Stomach (tissue), 4 donors: ENCODE measurements at regions not wholly inside any gene's neighbourhood (a gene's known extent, or its start where the extent isn't known, plus 50 kb on each side); places are given as distances from the start of the nearest gene placed in this dataset.

ENCODE experiments used
- CTCF ChIP-seq, 7 experiments: fragments of 450-650 bp in 4 of 7; fragments of 200-600 bp in 3 of 7; sonication (generic) in 3 of 7; IDR thresholded peaks; one replicate each; pipeline ENCODE4 v1.5.1; 2016 to 2019; ENCODE audit warnings: antibody characterized with exemption in 7 of 7, control low read depth in 2 of 7, mild to moderate bottlenecking in 1 of 7
- EP300 ChIP-seq: sonication (generic); formaldehyde crosslinking; IDR thresholded peaks from one replicate; pipeline ENCODE4 v1.6.1; 2017; ENCODE audit warnings: antibody characterized with exemption
- POLR2A ChIP-seq, 4 donors: fragments of 450-650 bp; IDR thresholded peaks; one replicate each; pipeline ENCODE4 v1.6.1; 2016; ENCODE audit warnings: antibody characterized with exemption in 4 of 4, control low read depth in 2 of 4, mild to moderate bottlenecking in 1 of 4, moderate library complexity in 1 of 4

GRCh38 chr4:166308647-166309046, 435.6 kb downstream of the TLL1 start:
- no peak for TF ChIP-seq EP300
- no peak for TF ChIP-seq POLR2A (IDR thresholded peaks at IDR 0.05)
- TF ChIP-seq CTCF (IDR thresholded peaks at IDR 0.05): no peak
